ENCODE measurements at regions not wholly inside any gene's neighbourhood (a gene's known extent, or its start where the extent isn't known, plus 50 kb on each side); places are given as distances from the start of the nearest gene placed in this dataset.

DNA sequence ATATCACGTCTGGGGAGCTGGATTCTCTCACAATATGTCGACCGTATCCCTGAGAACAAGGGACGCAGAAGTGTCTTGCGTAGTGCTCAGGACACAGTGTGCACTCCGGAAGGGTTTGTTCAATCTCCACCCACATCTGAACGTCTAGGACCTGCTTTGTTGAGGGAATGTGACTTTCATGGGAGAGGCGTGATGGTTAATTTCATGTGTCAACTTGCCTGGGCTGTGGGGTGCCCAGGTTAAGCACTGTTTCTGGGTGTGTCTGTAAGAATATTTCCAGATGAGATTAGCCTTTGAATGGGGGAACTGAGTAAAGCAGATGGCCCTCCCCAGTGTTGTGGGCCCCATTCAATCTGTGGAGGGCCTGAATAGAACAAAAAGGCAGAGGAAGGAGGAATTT lies 80.4 kb upstream of the SFMBT2 start:
- TF ChIP-seq SUZ12 (IDR thresholded peaks at IDR 0.05) (no peak), ARNT (IDR thresholded peaks at IDR 0.05) (no peak), ELF4 (IDR thresholded peaks at IDR 0.05) (no peak), BHLHE40 (IDR thresholded peaks at IDR 0.05; ENCODE audit: borderline replicate concordance) (no peak), SP1 (IDR thresholded peaks at IDR 0.05) (no peak), FOXM1 (IDR thresholded peaks at IDR 0.05; ENCODE audit: borderline replicate concordance) (no peak), ZNF384 (IDR thresholded peaks at IDR 0.05) (no peak), CTBP1 (IDR thresholded peaks at IDR 0.05; ENCODE audit: borderline replicate concordance) (no peak), NFRKB (IDR thresholded peaks at IDR 0.05) (no peak), FOXK2 (IDR thresholded peaks at IDR 0.05) (no peak)
- TF ChIP-seq, protein P1, sequence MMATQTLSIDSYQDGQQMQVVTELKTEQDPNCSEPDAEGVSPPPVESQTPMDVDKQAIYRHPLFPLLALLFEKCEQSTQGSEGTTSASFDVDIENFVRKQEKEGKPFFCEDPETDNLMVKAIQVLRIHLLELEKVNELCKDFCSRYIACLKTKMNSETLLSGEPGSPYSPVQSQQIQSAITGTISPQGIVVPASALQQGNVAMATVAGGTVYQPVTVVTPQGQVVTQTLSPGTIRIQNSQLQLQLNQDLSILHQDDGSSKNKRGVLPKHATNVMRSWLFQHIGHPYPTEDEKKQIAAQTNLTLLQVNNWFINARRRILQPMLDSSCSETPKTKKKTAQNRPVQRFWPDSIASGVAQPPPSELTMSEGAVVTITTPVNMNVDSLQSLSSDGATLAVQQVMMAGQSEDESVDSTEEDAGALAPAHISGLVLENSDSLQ (IDR thresholded peaks at IDR 0.05) = no peak
